ENCODE measurements at regions not wholly inside any gene's neighbourhood (a gene's known extent, or its start where the extent isn't known, plus 50 kb on each side); places are given as distances from the start of the nearest gene placed in this dataset.

DNA sequence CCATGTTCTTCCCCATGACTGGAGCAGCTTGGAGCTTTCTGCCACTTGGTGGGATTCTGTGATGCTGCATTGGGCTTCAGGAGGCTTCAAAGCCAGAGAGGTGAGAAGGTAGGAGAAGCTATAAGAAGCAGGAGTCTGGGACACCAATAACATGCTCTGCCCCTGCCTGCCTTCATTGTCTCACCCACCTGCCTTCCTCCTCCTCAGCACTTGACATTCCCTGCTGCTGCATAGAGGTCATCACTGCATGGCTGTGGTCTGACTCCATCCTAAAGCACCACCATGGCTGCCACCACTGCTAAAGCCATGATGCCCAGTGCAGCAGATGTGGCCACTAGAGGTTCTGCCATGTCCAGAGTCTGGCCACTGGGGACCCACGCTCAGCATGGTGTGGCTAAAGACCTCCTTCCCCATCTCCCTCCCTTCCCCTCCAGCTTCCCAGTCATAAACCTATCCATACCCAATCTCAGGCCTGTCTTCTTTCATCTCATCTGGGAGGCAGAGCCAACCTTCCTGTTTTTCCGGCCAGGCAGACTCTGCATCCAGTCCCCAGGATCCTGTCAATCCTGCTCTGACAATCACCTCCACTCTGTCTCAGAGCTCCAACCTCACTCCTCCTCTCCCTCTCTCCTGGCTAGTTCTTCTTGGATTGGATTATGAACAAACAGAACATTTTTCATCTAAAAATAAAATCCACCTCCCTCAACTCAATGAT, 285.1 kb upstream of the POU3F1 start:
- no peak for FAIRE-seq
- TF ChIP-seq FUS (optimal IDR thresholded peaks at IDR 0.05; ENCODE audit: low read depth, low read length) = no peak
- no peak for TF ChIP-seq NUFIP1 (IDR thresholded peaks at IDR 0.05; ENCODE audit: partially characterized antibody)
- TF ChIP-seq, protein P1, sequence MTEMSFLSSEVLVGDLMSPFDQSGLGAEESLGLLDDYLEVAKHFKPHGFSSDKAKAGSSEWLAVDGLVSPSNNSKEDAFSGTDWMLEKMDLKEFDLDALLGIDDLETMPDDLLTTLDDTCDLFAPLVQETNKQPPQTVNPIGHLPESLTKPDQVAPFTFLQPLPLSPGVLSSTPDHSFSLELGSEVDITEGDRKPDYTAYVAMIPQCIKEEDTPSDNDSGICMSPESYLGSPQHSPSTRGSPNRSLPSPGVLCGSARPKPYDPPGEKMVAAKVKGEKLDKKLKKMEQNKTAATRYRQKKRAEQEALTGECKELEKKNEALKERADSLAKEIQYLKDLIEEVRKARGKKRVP (CRISPR knock-in tag; IDR thresholded peaks at IDR 0.05) = no peak
- no peak for TF ChIP-seq HDAC8 (tag; IDR thresholded peaks at IDR 0.05)
- TF ChIP-seq ZNF134 (CRISPR knock-in tag; conservative IDR thresholded peaks at IDR 0.05) = no peak
- TF ChIP-seq POU5F1 (IDR thresholded peaks at IDR 0.05; ENCODE audit: borderline replicate concordance, low read depth, low read length, partially characterized antibody) = no peak
- TF ChIP-seq MCM7 (IDR thresholded peaks at IDR 0.05) = no peak
- no peak for TF ChIP-seq MTA2 (IDR thresholded peaks at IDR 0.05; ENCODE audit: low read depth)
- TF ChIP-seq, protein P2, sequence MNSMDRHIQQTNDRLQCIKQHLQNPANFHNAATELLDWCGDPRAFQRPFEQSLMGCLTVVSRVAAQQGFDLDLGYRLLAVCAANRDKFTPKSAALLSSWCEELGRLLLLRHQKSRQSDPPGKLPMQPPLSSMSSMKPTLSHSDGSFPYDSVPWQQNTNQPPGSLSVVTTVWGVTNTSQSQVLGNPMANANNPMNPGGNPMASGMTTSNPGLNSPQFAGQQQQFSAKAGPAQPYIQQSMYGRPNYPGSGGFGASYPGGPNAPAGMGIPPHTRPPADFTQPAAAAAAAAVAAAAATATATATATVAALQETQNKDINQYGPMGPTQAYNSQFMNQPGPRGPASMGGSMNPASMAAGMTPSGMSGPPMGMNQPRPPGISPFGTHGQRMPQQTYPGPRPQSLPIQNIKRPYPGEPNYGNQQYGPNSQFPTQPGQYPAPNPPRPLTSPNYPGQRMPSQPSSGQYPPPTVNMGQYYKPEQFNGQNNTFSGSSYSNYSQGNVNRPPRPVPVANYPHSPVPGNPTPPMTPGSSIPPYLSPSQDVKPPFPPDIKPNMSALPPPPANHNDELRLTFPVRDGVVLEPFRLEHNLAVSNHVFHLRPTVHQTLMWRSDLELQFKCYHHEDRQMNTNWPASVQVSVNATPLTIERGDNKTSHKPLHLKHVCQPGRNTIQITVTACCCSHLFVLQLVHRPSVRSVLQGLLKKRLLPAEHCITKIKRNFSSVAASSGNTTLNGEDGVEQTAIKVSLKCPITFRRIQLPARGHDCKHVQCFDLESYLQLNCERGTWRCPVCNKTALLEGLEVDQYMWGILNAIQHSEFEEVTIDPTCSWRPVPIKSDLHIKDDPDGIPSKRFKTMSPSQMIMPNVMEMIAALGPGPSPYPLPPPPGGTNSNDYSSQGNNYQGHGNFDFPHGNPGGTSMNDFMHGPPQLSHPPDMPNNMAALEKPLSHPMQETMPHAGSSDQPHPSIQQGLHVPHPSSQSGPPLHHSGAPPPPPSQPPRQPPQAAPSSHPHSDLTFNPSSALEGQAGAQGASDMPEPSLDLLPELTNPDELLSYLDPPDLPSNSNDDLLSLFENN (IDR thresholded peaks at IDR 0.05; ENCODE audit: low read depth in 2 of 2, low read length in 2 of 2) = no peak
- no peak for TF ChIP-seq BRD4 (IDR thresholded peaks at IDR 0.05)
- TF ChIP-seq LEF1 (IDR thresholded peaks at IDR 0.05) = no peak
- TF ChIP-seq, protein P3, sequence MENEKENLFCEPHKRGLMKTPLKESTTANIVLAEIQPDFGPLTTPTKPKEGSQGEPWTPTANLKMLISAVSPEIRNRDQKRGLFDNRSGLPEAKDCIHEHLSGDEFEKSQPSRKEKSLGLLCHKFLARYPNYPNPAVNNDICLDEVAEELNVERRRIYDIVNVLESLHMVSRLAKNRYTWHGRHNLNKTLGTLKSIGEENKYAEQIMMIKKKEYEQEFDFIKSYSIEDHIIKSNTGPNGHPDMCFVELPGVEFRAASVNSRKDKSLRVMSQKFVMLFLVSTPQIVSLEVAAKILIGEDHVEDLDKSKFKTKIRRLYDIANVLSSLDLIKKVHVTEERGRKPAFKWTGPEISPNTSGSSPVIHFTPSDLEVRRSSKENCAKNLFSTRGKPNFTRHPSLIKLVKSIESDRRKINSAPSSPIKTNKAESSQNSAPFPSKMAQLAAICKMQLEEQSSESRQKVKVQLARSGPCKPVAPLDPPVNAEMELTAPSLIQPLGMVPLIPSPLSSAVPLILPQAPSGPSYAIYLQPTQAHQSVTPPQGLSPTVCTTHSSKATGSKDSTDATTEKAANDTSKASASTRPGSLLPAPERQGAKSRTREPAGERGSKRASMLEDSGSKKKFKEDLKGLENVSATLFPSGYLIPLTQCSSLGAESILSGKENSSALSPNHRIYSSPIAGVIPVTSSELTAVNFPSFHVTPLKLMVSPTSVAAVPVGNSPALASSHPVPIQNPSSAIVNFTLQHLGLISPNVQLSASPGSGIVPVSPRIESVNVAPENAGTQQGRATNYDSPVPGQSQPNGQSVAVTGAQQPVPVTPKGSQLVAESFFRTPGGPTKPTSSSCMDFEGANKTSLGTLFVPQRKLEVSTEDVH (IDR thresholded peaks at IDR 0.05; ENCODE audit: low read depth, partially characterized antibody) = no peak
- no peak for TF ChIP-seq KDM4B (IDR thresholded peaks at IDR 0.05; ENCODE audit: borderline replicate concordance in 2 of 2, low read depth in 1 of 2)
- TF ChIP-seq, protein P4, sequence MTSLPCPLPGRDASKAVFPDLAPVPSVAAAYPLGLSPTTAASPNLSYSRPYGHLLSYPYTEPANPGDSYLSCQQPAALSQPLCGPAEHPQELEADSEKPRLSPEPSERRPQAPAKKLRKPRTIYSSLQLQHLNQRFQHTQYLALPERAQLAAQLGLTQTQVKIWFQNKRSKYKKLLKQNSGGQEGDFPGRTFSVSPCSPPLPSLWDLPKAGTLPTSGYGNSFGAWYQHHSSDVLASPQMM (CRISPR knock-in tag; IDR thresholded peaks at IDR 0.05) = no peak
- no peak for TF ChIP-seq ZNF764 (CRISPR knock-in tag; IDR thresholded peaks at IDR 0.05; ENCODE audit: low read depth)
- TF ChIP-seq TRIM28 (IDR thresholded peaks at IDR 0.05) = no peak

More for the DNA sequence above, 285.1 kb upstream of the POU3F1 start:
- no TSS peak for BruUV-seq (replicated peaks)
- intact Hi-C loops (cut with micrococcal nuclease) = no loop called here
- DNase-seq (ENCODE audit: extremely low read depth in 1 of 4, low spot score in 3 of 4) = no peak
- no peak overlapping the region for H3K4me2 ChIP-seq (ENCODE audit: insufficient read depth, low read length)
- no peaks in the 10 kb centered on the region; the same call in 1 of the 2 replicates for H4K20me1 ChIP-seq (replicated peaks; ENCODE audit: control insufficient read depth, insufficient read depth, low read length)
- no peak overlapping the region for H3K27ac ChIP-seq (ENCODE audit: extremely low read depth, low read depth, low read length)
- in situ Hi-C loops (cut with MboI) = no loop called here
- CTCF ChIA-PET (ENCODE audit: low intra/inter-chr PET ratio) = no interaction called here
- H3K9ac ChIP-seq (ENCODE audit: insufficient read depth in 1 of 2, low read depth in 2 of 2, low read length in 2 of 2) = no peak overlapping the region
- H3K27me3 ChIP-seq (ENCODE audit: control insufficient read depth in 2 of 2, insufficient read depth in 2 of 2, low read length in 2 of 2) = peaks cover 5 to 31% of the 10 kb centered on the region in 2 experiments
- no peak overlapping the region for H2AFZ ChIP-seq (ENCODE audit: low read depth, low read length)
- H3K4me3 ChIP-seq = no peak overlapping the region
- no peaks in the 10 kb centered on the region for H3K9me1 ChIP-seq (ENCODE audit: control insufficient read depth, insufficient read depth, low read length)
- no peaks in the 10 kb centered on the region for H3K79me2 ChIP-seq (ENCODE audit: control insufficient read depth, insufficient read depth, low read length)
- ATAC-seq = no peak
- H3K36me3 ChIP-seq (ENCODE audit: control insufficient read depth, insufficient read depth, low read length) = no peaks in the 10 kb centered on the region
- H3K9me3 ChIP-seq (replicated peaks; ENCODE audit: control insufficient read depth, insufficient read depth, low read depth, low read length) = no peaks in the 10 kb centered on the region
- WGBS (ENCODE audit: insufficient coverage, low coverage, missing lambda C conversion rate) = 21% methylated on average over 2 of the region's 2 CpGs
- H3K4me1 ChIP-seq (replicated peaks in 1 of 2; ENCODE audit: control insufficient read depth in 2 of 2, insufficient read depth in 2 of 2, low read length in 2 of 2) = peaks cover 0 to 8% of the 10 kb centered on the region in 2 experiments; a peak in 3 of 5 replicates
- POLR2A ChIA-PET = interaction anchor here (1.0 to 1.7 kb wide), 2 partner anchors 10 to 202 kb away, joined by 3 to 6 read pairs; no protein-coding TSS in a partner anchor

Data from K562 (cell line).